ENCODE measurements at regions not wholly inside any gene's neighbourhood (a gene's known extent, or its start where the extent isn't known, plus 50 kb on each side); places are given as distances from the start of the nearest gene placed in this dataset.

GRCh38 chr14:51335961-51336723 lies 96.1 kb downstream of the TMX1 start:
- Histone ChIP-seq H3K4me2 (ENCODE audit: low read depth, low read length, poor library complexity, severe bottlenecking) (no peak overlapping the region), H3K79me2 (ENCODE audit: low read length) (no peaks in the 10 kb centered on the region), H2AFZ (ENCODE audit: low read length) (no peak overlapping the region), H3K4me1 (ENCODE audit: low read length) (peaks cover 16% of the 10 kb centered on the region), H3K9ac (ENCODE audit: low read length) (no peak overlapping the region), H3K36me3 (ENCODE audit: insufficient read depth, low read length) (no peaks in the 10 kb centered on the region), H3K27ac (ENCODE audit: low read length) (no peak overlapping the region), H3K4me3 (ENCODE audit: low read length) (no peak overlapping the region), H3K9me3 (ENCODE audit: low read length) (no peaks in the 10 kb centered on the region), H3K9me2 (replicated peaks; ENCODE audit: insufficient read depth, low read length) (no peaks in the 10 kb centered on the region), H3K27me3 (ENCODE audit: low read length) (no peaks in the 10 kb centered on the region), H4K20me1 (ENCODE audit: insufficient read depth, low read depth, low read length) (no peaks in the 10 kb centered on the region)
- DNase-seq, result no peak

DNA sequence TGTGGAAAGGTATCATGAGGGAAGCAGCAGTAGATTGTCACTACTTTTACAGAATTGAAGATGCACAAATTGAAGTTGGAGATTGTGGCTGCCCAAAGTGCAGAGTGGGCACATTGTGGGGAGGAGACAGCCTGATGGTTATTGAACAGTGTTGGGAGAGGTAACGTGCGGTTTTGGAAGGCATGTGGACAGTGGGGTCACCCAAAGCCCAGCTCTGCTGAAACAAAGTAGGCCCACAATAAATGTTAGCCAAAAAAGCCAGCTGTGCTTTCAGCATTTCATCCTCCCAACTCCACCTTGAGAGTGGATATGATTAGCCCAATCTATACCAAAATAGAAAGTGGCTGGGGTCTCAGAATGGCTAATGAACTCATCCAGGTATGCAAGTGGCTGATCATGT lies 96.7 kb downstream of the TMX1 start:
- H3K27ac ChIP-seq (ENCODE audit: low read length), result no peak overlapping the region
- no peak overlapping the region for H3K4me2 ChIP-seq (ENCODE audit: low read depth, low read length, poor library complexity, severe bottlenecking)
- no peaks in the 10 kb centered on the region for H3K79me2 ChIP-seq (ENCODE audit: low read length)
- H3K4me3 ChIP-seq (ENCODE audit: low read length), result no peak overlapping the region
- H3K27me3 ChIP-seq (ENCODE audit: low read length), result no peaks in the 10 kb centered on the region
- no peaks in the 10 kb centered on the region for H3K9me3 ChIP-seq (ENCODE audit: low read length)
- no peak for DNase-seq
- no peaks in the 10 kb centered on the region for H3K36me3 ChIP-seq (ENCODE audit: insufficient read depth, low read length)
- no peak overlapping the region for H3K9ac ChIP-seq (ENCODE audit: low read length)
- peaks cover 10% of the 10 kb centered on the region for H3K4me1 ChIP-seq (ENCODE audit: low read length)
- no peaks in the 10 kb centered on the region for H3K9me2 ChIP-seq (replicated peaks; ENCODE audit: insufficient read depth, low read length)
- no peaks in the 10 kb centered on the region for H4K20me1 ChIP-seq (ENCODE audit: insufficient read depth, low read depth, low read length)
- H2AFZ ChIP-seq (ENCODE audit: low read length), result no peak overlapping the region

GRCh38 chr14:51337520-51337919 lies 97.5 kb downstream of the TMX1 start:
- Histone ChIP-seq H3K4me2 (ENCODE audit: low read depth, low read length, poor library complexity, severe bottlenecking) (no peak overlapping the region), H4K20me1 (ENCODE audit: insufficient read depth, low read depth, low read length) (no peaks in the 10 kb centered on the region), H2AFZ (ENCODE audit: low read length) (no peak overlapping the region), H3K36me3 (ENCODE audit: insufficient read depth, low read length) (no peaks in the 10 kb centered on the region), H3K4me3 (ENCODE audit: low read length) (no peak overlapping the region), H3K79me2 (ENCODE audit: low read length) (no peaks in the 10 kb centered on the region), H3K9me3 (ENCODE audit: low read length) (no peaks in the 10 kb centered on the region), H3K27me3 (ENCODE audit: low read length) (no peaks in the 10 kb centered on the region), H3K9me2 (replicated peaks; ENCODE audit: insufficient read depth, low read length) (no peaks in the 10 kb centered on the region), H3K4me1 (ENCODE audit: low read length) (peaks cover 2% of the 10 kb centered on the region), H3K9ac (ENCODE audit: low read length) (no peak overlapping the region), H3K27ac (ENCODE audit: low read length) (no peak overlapping the region)
- DNase-seq, result no peak

GRCh38 chr14:51341338-51341737 lies 101.3 kb downstream of the TMX1 start:
- no peak overlapping the region for H3K27ac ChIP-seq (ENCODE audit: low read length)
- H3K4me2 ChIP-seq (ENCODE audit: low read depth, low read length, poor library complexity, severe bottlenecking), result no peak overlapping the region
- H3K9ac ChIP-seq (ENCODE audit: low read length), result no peak overlapping the region
- no peaks in the 10 kb centered on the region for H3K4me1 ChIP-seq (ENCODE audit: low read length)
- H3K9me2 ChIP-seq (replicated peaks; ENCODE audit: insufficient read depth, low read length), result no peaks in the 10 kb centered on the region
- DNase-seq, result no peak
- no peaks in the 10 kb centered on the region for H3K27me3 ChIP-seq (ENCODE audit: low read length)
- no peaks in the 10 kb centered on the region for H3K36me3 ChIP-seq (ENCODE audit: insufficient read depth, low read length)
- no peaks in the 10 kb centered on the region for H3K9me3 ChIP-seq (ENCODE audit: low read length)
- no peaks in the 10 kb centered on the region for H3K79me2 ChIP-seq (ENCODE audit: low read length)
- H4K20me1 ChIP-seq (ENCODE audit: insufficient read depth, low read depth, low read length), result no peaks in the 10 kb centered on the region
- H3K4me3 ChIP-seq (ENCODE audit: low read length), result no peak overlapping the region
- H2AFZ ChIP-seq (ENCODE audit: low read length), result no peak overlapping the region

- Histone ChIP-seq H3K27me3 (ENCODE audit: low read length) (no peaks in the 10 kb centered on the region), H3K4me3 (ENCODE audit: low read length) (no peak overlapping the region), H3K4me1 (ENCODE audit: low read length) (no peaks in the 10 kb centered on the region), H3K79me2 (ENCODE audit: low read length) (no peaks in the 10 kb centered on the region), H3K9me2 (replicated peaks; ENCODE audit: insufficient read depth, low read length) (no peaks in the 10 kb centered on the region), H4K20me1 (ENCODE audit: insufficient read depth, low read depth, low read length) (no peaks in the 10 kb centered on the region), H3K36me3 (ENCODE audit: insufficient read depth, low read length) (no peaks in the 10 kb centered on the region), H3K9me3 (ENCODE audit: low read length) (no peaks in the 10 kb centered on the region), H3K4me2 (ENCODE audit: low read depth, low read length, poor library complexity, severe bottlenecking) (no peak overlapping the region), H3K27ac (ENCODE audit: low read length) (no peak overlapping the region), H2AFZ (ENCODE audit: low read length) (no peak overlapping the region), H3K9ac (ENCODE audit: low read length) (no peak overlapping the region)
- no peak for DNase-seq
Measured at GRCh38 chr14:51342226-51342625, 102.2 kb downstream of the TMX1 start.

DNA sequence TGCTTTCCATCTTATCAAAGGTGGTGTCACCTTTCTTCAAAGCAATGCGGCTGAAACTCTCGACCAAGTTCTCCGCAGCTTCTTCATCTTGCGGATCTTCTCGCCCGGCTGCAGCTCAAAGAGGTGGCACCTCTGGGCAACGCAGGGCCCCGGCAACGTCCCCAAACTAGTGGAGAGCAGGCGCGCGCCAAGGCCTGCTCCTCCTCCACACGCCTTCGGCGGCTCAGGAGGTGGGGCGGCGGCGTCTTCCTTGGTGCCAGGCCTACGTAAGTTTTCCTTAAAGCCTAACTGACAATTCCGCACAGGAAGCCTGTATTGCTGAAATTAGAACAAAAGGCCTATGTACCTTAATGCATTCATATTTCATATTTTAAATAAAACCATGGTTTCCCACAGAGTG lies 112.0 kb downstream of the TMX1 start:
- Histone ChIP-seq H3K9ac (ENCODE audit: low read length) (no peak overlapping the region), H3K27ac (ENCODE audit: low read length) (no peak overlapping the region), H3K4me2 (ENCODE audit: low read depth, low read length, poor library complexity, severe bottlenecking) (no peak overlapping the region), H3K36me3 (ENCODE audit: insufficient read depth, low read length) (no peaks in the 10 kb centered on the region), H3K9me3 (ENCODE audit: low read length) (no peaks in the 10 kb centered on the region), H3K4me1 (ENCODE audit: low read length) (no peaks in the 10 kb centered on the region), H3K79me2 (ENCODE audit: low read length) (no peaks in the 10 kb centered on the region), H2AFZ (ENCODE audit: low read length) (no peak overlapping the region), H3K4me3 (ENCODE audit: low read length) (no peak overlapping the region), H3K9me2 (replicated peaks; ENCODE audit: insufficient read depth, low read length) (peaks cover 5% of the 10 kb centered on the region; the same call in 1 of the 2 replicates), H3K27me3 (ENCODE audit: low read length) (no peaks in the 10 kb centered on the region), H4K20me1 (ENCODE audit: insufficient read depth, low read depth, low read length) (no peaks in the 10 kb centered on the region)
- no peak for DNase-seq

GRCh38 chr14:51353901-51354300 lies 113.9 kb downstream of the TMX1 start:
- no peaks in the 10 kb centered on the region for H3K79me2 ChIP-seq (ENCODE audit: low read length)
- no peaks in the 10 kb centered on the region for H3K36me3 ChIP-seq (ENCODE audit: insufficient read depth, low read length)
- H3K9me2 ChIP-seq (replicated peaks; ENCODE audit: insufficient read depth, low read length), result peaks cover 5% of the 10 kb centered on the region; the same call in 1 of the 2 replicates
- no peak overlapping the region for H3K4me3 ChIP-seq (ENCODE audit: low read length)
- H3K9me3 ChIP-seq (ENCODE audit: low read length), result no peaks in the 10 kb centered on the region
- no peak overlapping the region for H2AFZ ChIP-seq (ENCODE audit: low read length)
- DNase-seq, result no peak
- H3K4me1 ChIP-seq (ENCODE audit: low read length), result no peaks in the 10 kb centered on the region
- no peaks in the 10 kb centered on the region for H4K20me1 ChIP-seq (ENCODE audit: insufficient read depth, low read depth, low read length)
- H3K27ac ChIP-seq (ENCODE audit: low read length), result no peak overlapping the region
- H3K27me3 ChIP-seq (ENCODE audit: low read length), result no peaks in the 10 kb centered on the region
- no peak overlapping the region for H3K9ac ChIP-seq (ENCODE audit: low read length)
- H3K4me2 ChIP-seq (ENCODE audit: low read depth, low read length, poor library complexity, severe bottlenecking), result no peak overlapping the region

GRCh38 chr14:51354846-51355245 lies 114.8 kb downstream of the TMX1 start:
- Histone ChIP-seq H3K9me3 (ENCODE audit: low read length) (no peaks in the 10 kb centered on the region), H2AFZ (ENCODE audit: low read length) (no peak overlapping the region)
- no peak for DNase-seq

More at GRCh38 chr14:51354846-51355245, 114.8 kb downstream of the TMX1 start:
- Histone ChIP-seq H3K4me3 (ENCODE audit: low read length) (no peak overlapping the region), H3K27me3 (ENCODE audit: low read length) (no peaks in the 10 kb centered on the region), H3K27ac (ENCODE audit: low read length) (no peak overlapping the region), H3K4me1 (ENCODE audit: low read length) (no peaks in the 10 kb centered on the region), H4K20me1 (ENCODE audit: insufficient read depth, low read depth, low read length) (no peaks in the 10 kb centered on the region), H3K79me2 (ENCODE audit: low read length) (no peaks in the 10 kb centered on the region), H3K4me2 (ENCODE audit: low read depth, low read length, poor library complexity, severe bottlenecking) (no peak overlapping the region), H3K36me3 (ENCODE audit: insufficient read depth, low read length) (no peaks in the 10 kb centered on the region), H3K9ac (ENCODE audit: low read length) (no peak overlapping the region), H3K9me2 (replicated peaks; ENCODE audit: insufficient read depth, low read length) (peaks cover under 1% of the 10 kb centered on the region; the same call in 1 of the 2 replicates)
